HUES64 (cell line): ENCODE measurements at regions not wholly inside any gene's neighbourhood (a gene's known extent, or its start where the extent isn't known, plus 50 kb on each side); places are given as distances from the start of the nearest gene placed in this dataset.

Experiments used
- H3K27ac ChIP-seq: 2 replicates; pipeline ENCODE4 v1.7.0; 2013; ENCODE audit warnings: low read depth, low read length, inconsistent platforms
- H3K27me3 ChIP-seq: 2 replicates; pipeline ENCODE4 v1.6.1; 2013; ENCODE audit warnings: mild to moderate bottlenecking, low read length; ENCODE audit not compliant: insufficient read depth
- H3K36me3 ChIP-seq: 2 replicates; pipeline ENCODE4 v1.6.1; 2013; ENCODE audit warnings: mild to moderate bottlenecking, low read length; ENCODE audit not compliant: insufficient read depth
- H3K4me1 ChIP-seq: 2 replicates; pipeline ENCODE4 v1.6.1; 2013; ENCODE audit warnings: mild to moderate bottlenecking, low read length, moderate library complexity; ENCODE audit not compliant: insufficient read depth
- H3K4me3 ChIP-seq: 2 replicates; pipeline ENCODE4 v1.5.1; 2013; ENCODE audit warnings: mild to moderate bottlenecking, low read length, moderate library complexity
- H3K9ac ChIP-seq: 2 replicates; pipeline ENCODE4 v1.6.1; 2013; ENCODE audit warnings: mild to moderate bottlenecking, low read depth, low read length
- H3K9me3 ChIP-seq: 2 replicates; pipeline ENCODE4 v1.6.1; 2013; ENCODE audit warnings: low read depth, low read length; ENCODE audit not compliant: insufficient read depth
- WGBS: fragments of 150-250, 120-280 bp; methylation state at CpG from one replicate; pipeline ENCODE4 v1.1.7; 2013; ENCODE audit warnings: missing lambda C conversion rate; 5-methylcytosine and 5-hydroxymethylcytosine counted together

DNA sequence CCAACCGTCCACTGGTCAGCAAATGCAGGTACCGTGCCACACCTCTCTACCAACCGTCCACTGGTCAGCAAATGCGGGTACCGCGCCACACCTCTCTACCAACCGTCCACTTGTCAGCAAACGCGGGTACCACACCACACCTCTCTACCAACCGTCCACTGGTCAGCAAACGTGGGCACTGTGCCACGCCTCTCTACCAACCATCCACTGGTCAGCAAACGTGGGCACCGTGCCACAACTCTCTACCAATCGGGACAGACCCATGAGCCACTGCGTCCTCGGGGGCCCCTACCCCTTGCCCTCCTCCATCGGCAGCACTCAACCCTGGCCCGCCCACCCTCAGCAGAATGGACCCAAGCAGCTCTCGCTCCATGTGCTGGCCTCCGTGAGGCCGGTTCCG lies 226.4 kb upstream of the SALL3 start:
- Histone ChIP-seq H3K9me3 (no peaks in the 10 kb centered on the region), H3K9ac (no peak overlapping the region), H3K36me3 (no peaks in the 10 kb centered on the region), H3K27ac (no peak overlapping the region), H3K4me3 (no peak overlapping the region), H3K4me1 (no peaks in the 10 kb centered on the region), H3K27me3 (no peaks in the 10 kb centered on the region)
- 95% methylated on average over 23 of the region's 23 CpGs for WGBS

DNA sequence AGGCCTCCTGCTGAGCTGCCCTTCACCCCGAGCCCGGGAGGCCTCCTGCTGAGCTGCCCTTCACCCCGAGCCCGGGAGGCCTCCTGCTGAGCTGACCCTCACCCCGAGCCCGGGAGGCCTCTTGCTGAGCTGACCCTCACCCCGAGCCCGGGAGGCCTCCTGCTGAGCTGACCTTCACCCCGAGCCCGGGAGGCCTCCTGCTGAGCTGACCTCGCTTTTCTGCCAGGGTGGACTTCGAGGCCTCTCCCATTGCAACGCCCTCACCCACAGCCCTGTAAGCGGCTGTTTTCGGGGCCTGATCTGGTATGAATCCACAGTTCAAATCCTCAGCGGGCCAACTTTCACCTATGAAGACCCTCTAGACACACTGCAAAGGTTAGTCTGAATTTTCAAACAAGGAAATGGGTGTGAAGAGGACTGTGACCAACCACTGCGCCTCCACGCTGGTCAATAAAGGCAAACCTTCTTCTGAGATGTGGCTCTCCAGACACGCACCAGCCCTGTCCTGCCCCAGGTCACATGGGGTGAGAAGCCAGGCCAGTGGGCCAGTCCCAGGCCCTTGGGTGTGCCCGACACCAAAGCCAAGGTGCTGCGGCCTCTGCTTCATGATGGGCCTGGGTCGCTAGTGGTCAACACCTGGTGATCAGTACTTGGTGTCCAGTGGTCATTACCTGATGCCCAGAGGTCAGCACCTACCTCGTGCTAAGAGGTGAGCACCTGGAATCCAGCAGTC lies 225.1 kb upstream of the SALL3 start:
- Histone ChIP-seq H3K4me1 (no peaks in the 10 kb centered on the region), H3K9me3 (no peaks in the 10 kb centered on the region), H3K9ac (no peak overlapping the region), H3K4me3 (no peak overlapping the region), H3K36me3 (no peaks in the 10 kb centered on the region), H3K27ac (no peak overlapping the region), H3K27me3 (no peaks in the 10 kb centered on the region)
- WGBS, result 94% methylated on average over 22 of the region's 23 CpGs

DNA sequence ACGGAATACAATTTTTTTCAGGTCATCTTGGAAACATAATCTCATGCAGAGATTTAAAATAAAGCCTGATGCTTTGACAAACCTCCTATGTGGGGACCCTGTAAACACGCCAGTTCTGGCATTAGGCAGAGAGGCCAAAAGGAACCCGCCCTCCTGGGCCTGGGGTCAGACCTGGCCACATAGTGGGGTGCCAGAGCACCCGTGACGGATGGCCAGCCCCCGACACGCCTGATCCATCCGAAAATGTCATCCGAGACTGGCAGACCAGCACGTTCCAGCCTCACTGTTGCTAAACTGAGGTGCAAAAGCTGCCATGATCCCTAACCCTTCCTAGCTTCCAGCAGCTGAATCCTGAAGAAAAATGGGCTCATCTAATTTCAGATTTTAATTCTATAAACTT lies 222.6 kb upstream of the SALL3 start:
- Histone ChIP-seq H3K4me3 (no peak overlapping the region), H3K4me1 (no peaks in the 10 kb centered on the region), H3K9me3 (no peaks in the 10 kb centered on the region), H3K9ac (no peak overlapping the region), H3K27me3 (no peaks in the 10 kb centered on the region), H3K27ac (no peak overlapping the region), H3K36me3 (no peaks in the 10 kb centered on the region)
- 89% methylated on average over 10 of the region's 10 CpGs for WGBS

GRCh38 chr18:78758496-78758895 lies 221.1 kb upstream of the SALL3 start:
- Histone ChIP-seq H3K4me1 (no peaks in the 10 kb centered on the region), H3K36me3 (no peaks in the 10 kb centered on the region), H3K9me3 (no peaks in the 10 kb centered on the region), H3K4me3 (no peak overlapping the region), H3K27me3 (no peaks in the 10 kb centered on the region), H3K9ac (no peak overlapping the region), H3K27ac (no peak overlapping the region)
- WGBS, result 91% methylated on average over 8 of the region's 9 CpGs

DNA sequence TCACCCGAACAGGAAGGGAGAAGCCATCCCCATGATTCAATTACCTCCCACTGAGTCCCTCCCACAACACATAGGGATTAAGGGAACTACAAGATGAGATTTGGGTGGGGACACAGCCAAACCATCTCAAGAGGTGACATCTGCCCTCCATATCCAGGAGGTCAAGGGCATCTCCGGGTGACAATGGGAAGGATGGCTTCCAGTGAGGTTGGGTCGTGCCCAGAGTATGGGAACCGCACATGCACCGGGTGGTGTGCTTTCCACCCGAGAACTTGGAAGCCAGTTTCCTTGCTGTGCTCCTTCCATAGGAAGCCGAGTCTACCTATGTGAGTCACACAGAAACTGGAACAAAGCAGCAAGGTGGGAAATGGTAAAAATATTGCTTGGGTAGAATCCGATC lies 216.9 kb upstream of the SALL3 start:
- Histone ChIP-seq H3K9me3 (no peaks in the 10 kb centered on the region), H3K9ac (no peak overlapping the region), H3K27me3 (no peaks in the 10 kb centered on the region), H3K4me1 (no peaks in the 10 kb centered on the region), H3K36me3 (no peaks in the 10 kb centered on the region), H3K27ac (no peak overlapping the region), H3K4me3 (no peak overlapping the region)
- WGBS, result 97% methylated on average over 7 of the region's 8 CpGs

- no peak overlapping the region for H3K27ac ChIP-seq
- H3K36me3 ChIP-seq, result no peaks in the 10 kb centered on the region
- peaks cover 8% of the 10 kb centered on the region; the same call in 1 of the 2 replicates for H3K4me1 ChIP-seq
- H3K9me3 ChIP-seq, result no peaks in the 10 kb centered on the region
- WGBS, result 92% methylated on average over 10 of the region's 10 CpGs
- no peak overlapping the region for H3K9ac ChIP-seq
- no peaks in the 10 kb centered on the region for H3K27me3 ChIP-seq
- H3K4me3 ChIP-seq, result no peak overlapping the region
Measured at GRCh38 chr18:78764544-78764943, 215.1 kb upstream of the SALL3 start.

- Histone ChIP-seq H3K9me3 (no peaks in the 10 kb centered on the region), H3K27me3 (no peaks in the 10 kb centered on the region), H3K9ac (no peak overlapping the region), H3K4me1 (peaks cover 12% of the 10 kb centered on the region; the same call in 1 of the 2 replicates), H3K4me3 (no peak overlapping the region), H3K36me3 (no peaks in the 10 kb centered on the region), H3K27ac (no peak overlapping the region)
- WGBS, result 97% methylated on average over 12 of the region's 12 CpGs
Measured at GRCh38 chr18:78765142-78765541, 214.5 kb upstream of the SALL3 start.

- Histone ChIP-seq H3K9me3 (no peaks in the 10 kb centered on the region), H3K36me3 (no peaks in the 10 kb centered on the region), H3K4me1 (peaks cover 14% of the 10 kb centered on the region; the same call in 1 of the 2 replicates), H3K4me3 (no peak overlapping the region), H3K9ac (no peak overlapping the region), H3K27me3 (no peaks in the 10 kb centered on the region), H3K27ac (no peak overlapping the region)
- WGBS, result 95% methylated on average over 23 of the region's 23 CpGs
Measured at GRCh38 chr18:78765637-78766281, 213.9 kb upstream of the SALL3 start.

- H3K9ac ChIP-seq, result no peak overlapping the region
- no peaks in the 10 kb centered on the region for H3K9me3 ChIP-seq
- H3K36me3 ChIP-seq, result no peaks in the 10 kb centered on the region
- no peak overlapping the region for H3K27ac ChIP-seq
- WGBS, result 94% methylated on average over 31 of the region's 31 CpGs
- H3K4me3 ChIP-seq, result no peak overlapping the region
- no peaks in the 10 kb centered on the region for H3K27me3 ChIP-seq
- H3K4me1 ChIP-seq, result peaks cover 14% of the 10 kb centered on the region; the same call in 1 of the 2 replicates
Measured at GRCh38 chr18:78766651-78767533, 212.7 kb upstream of the SALL3 start.

DNA sequence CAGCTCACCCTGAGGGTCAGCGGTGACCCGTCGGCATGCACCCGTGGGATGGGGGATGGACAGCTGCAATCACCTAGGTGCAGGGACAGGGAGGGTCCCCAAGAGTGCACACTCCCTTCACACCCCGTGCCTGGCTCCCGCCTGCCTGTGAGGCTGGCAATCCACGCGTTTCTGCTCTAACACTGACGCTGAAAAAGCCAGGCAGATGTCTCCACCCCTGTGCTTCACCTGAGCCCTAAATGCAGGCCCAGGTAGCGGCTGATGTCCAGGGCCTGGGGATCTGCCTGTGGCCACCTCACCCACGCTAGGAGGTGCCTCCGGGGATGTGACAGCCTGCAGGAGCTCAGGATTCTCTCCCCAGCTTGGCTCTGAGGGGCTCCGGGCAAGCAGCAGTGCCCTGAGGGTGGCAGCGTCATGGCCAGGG lies 212.0 kb upstream of the SALL3 start:
- no peak overlapping the region for H3K4me3 ChIP-seq
- no peak overlapping the region for H3K27ac ChIP-seq
- H3K9me3 ChIP-seq, result no peaks in the 10 kb centered on the region
- H3K36me3 ChIP-seq, result no peaks in the 10 kb centered on the region
- no peaks in the 10 kb centered on the region for H3K27me3 ChIP-seq
- peaks cover 14% of the 10 kb centered on the region; the same call in 1 of the 2 replicates for H3K4me1 ChIP-seq
- 94% methylated on average over 14 of the region's 14 CpGs for WGBS
- no peak overlapping the region for H3K9ac ChIP-seq

GRCh38 chr18:78768221-78768620 lies 211.4 kb upstream of the SALL3 start:
- H3K9me3 ChIP-seq, result no peaks in the 10 kb centered on the region
- H3K27me3 ChIP-seq, result no peaks in the 10 kb centered on the region
- no peak overlapping the region for H3K4me3 ChIP-seq
- no peaks in the 10 kb centered on the region for H3K36me3 ChIP-seq
- no peak overlapping the region for H3K9ac ChIP-seq
- no peak overlapping the region for H3K27ac ChIP-seq
- WGBS, result 94% methylated on average over 13 of the region's 13 CpGs
- peaks cover 14% of the 10 kb centered on the region; the same call in 1 of the 2 replicates for H3K4me1 ChIP-seq
